IPS DF 4.7 (cell line): ENCODE measurements at regions not wholly inside any gene's neighbourhood (a gene's known extent, or its start where the extent isn't known, plus 50 kb on each side); places are given as distances from the start of the nearest gene placed in this dataset.
"Not testable (repeated sequence)": the region's sequence is repeated elsewhere in the genome, so short reads cannot be mapped to it uniquely, and the experiment has no call there.

Experiments
- DNase-seq: peaks from one replicate; pipeline ENCODE4 v3.0.0-alpha.2; 2013; ENCODE audit warnings: low spot score; ENCODE audit errors: extremely low read depth

GRCh38 chr4:4136621-4137020, 90.1 kb downstream of the OTOP1 start:
- DNase-seq: not testable (repeated sequence)
